IMR-90 (cell line): ENCODE measurements at regions not wholly inside any gene's neighbourhood (a gene's known extent, or its start where the extent isn't known, plus 50 kb on each side); places are given as distances from the start of the nearest gene placed in this dataset.

Experiments used
- ATAC-seq: fragments of 200-7000 bp; cut with Tn5 transposase; 2 replicates; pipeline ENCODE4 v1.9.1; 2020; ENCODE audit warnings: low read depth, mild to moderate bottlenecking, moderate library complexity
- BruUV-seq: library from RNA; stranded (reverse); fragments of 400-500 nt; replicated peaks from 2 replicates; lab custom pipeline; 2021; lab: Mats Ljungman, UMichigan
- CTCF ChIA-PET: fragments of 300-600 bp; formaldehyde crosslinking; extraction: SDS; loops from one replicate; lab custom pipeline; 2021; ENCODE audit warnings: antibody characterized with exemption; lab: Yijun Ruan, JAX
- POLR2A ChIA-PET: fragments of 300-600 bp; sonication (Branson Sonifier 250); formaldehyde crosslinking; loops from one replicate; lab custom pipeline; 2022; ENCODE audit warnings: antibody characterized with exemption; ENCODE audit not compliant: unreplicated experiment; lab: Charles Lee
- DNase-seq: peaks from one replicate; pipeline ENCODE4 v3.0.0; 2013
- H2AFZ ChIP-seq: replicated peaks from 2 replicates; pipeline ENCODE3; 2013; ENCODE audit warnings: low read length, mild to moderate bottlenecking; ENCODE audit not compliant: poor library complexity
- H2AK5ac ChIP-seq: 2 replicates; pipeline ENCODE4 v1.6.1; 2013; ENCODE audit warnings: low read depth, low read length, inconsistent platforms
- H2AK9ac ChIP-seq: replicated peaks from 2 replicates; pipeline ENCODE3; 2013; ENCODE audit warnings: mild to moderate bottlenecking, low read depth, low read length, moderate library complexity; ENCODE audit not compliant: poor library complexity
- H2BK120ac ChIP-seq: 2 replicates; pipeline ENCODE4 v1.6.1; 2013; ENCODE audit warnings: low read depth, low read length, inconsistent platforms
- H2BK15ac ChIP-seq: 3 replicates; pipeline ENCODE4 v1.6.1; 2013; ENCODE audit warnings: low read depth, low read length, inconsistent platforms
- H2BK20ac ChIP-seq: 2 replicates; pipeline ENCODE4 v1.6.1; 2013; ENCODE audit warnings: low read depth, mild to moderate bottlenecking, inconsistent platforms, low read length, moderate library complexity
- H2BK5ac ChIP-seq: 2 replicates; pipeline ENCODE4 v1.6.1; 2013; ENCODE audit warnings: mild to moderate bottlenecking, low read depth, low read length, inconsistent platforms; ENCODE audit not compliant: poor library complexity, severe bottlenecking
- H3K14ac ChIP-seq: replicated peaks from 2 replicates; pipeline ENCODE4 v1.6.1; 2013; ENCODE audit warnings: low read depth, low read length, inconsistent platforms
- H3K18ac ChIP-seq: 2 replicates; pipeline ENCODE4 v1.6.1; 2013; ENCODE audit warnings: low read depth, low read length, control low read depth
- H3K23ac ChIP-seq: 2 replicates; pipeline ENCODE4 v1.6.1; 2013; ENCODE audit warnings: low read depth, low read length, inconsistent platforms
- H3K27ac ChIP-seq: 2 replicates; pipeline ENCODE4 v1.5.1; 2013; ENCODE audit warnings: mild to moderate bottlenecking, control low read depth, low read length; ENCODE audit not compliant: insufficient read depth
- H3K27me3 ChIP-seq: 2 replicates; pipeline ENCODE4 v1.6.1; 2013; ENCODE audit warnings: low read length; ENCODE audit not compliant: control insufficient read depth, insufficient read depth
- H3K36me3 ChIP-seq: 2 replicates; pipeline ENCODE4 v1.6.1; 2013; ENCODE audit warnings: low read length, mixed read lengths; ENCODE audit not compliant: control insufficient read depth, insufficient read depth
- H3K4ac ChIP-seq: 2 replicates; pipeline ENCODE4 v1.6.1; 2013; ENCODE audit warnings: low read depth, low read length, inconsistent platforms
- H3K4me1 ChIP-seq: 2 replicates; pipeline ENCODE4 v1.6.1; 2013; ENCODE audit warnings: low read length, mixed read lengths; ENCODE audit not compliant: control insufficient read depth, insufficient read depth
- H3K4me2 ChIP-seq: 2 replicates; pipeline ENCODE4 v1.6.1; 2013; ENCODE audit warnings: low read depth, mild to moderate bottlenecking, control low read depth, low read length, moderate library complexity
- H3K4me3 ChIP-seq: 2 replicates; pipeline ENCODE4 v1.5.1; 2013; ENCODE audit warnings: low read depth, mild to moderate bottlenecking, control low read depth, low read length, moderate library complexity; ENCODE audit not compliant: insufficient read depth
- H3K56ac ChIP-seq: 2 replicates; pipeline ENCODE4 v1.6.1; 2013; ENCODE audit warnings: low read length, inconsistent platforms; ENCODE audit not compliant: insufficient read depth; ENCODE audit errors: extremely low read depth
- H3K79me1 ChIP-seq, 2 experiments: 2 replicates each; pipeline ENCODE4 v1.6.1; 2013; ENCODE audit warnings: low read length in 2 of 2, inconsistent platforms in 1 of 2, low read depth in 1 of 2
- H3K9ac ChIP-seq: 2 replicates; pipeline ENCODE4 v1.6.1; 2013; ENCODE audit warnings: low read depth, low read length, control low read depth
- H3K9me1 ChIP-seq: 2 replicates; pipeline ENCODE4 v1.6.1; 2013; ENCODE audit warnings: low read length, inconsistent platforms; ENCODE audit not compliant: insufficient read depth
- H3K9me3 ChIP-seq: 2 replicates; pipeline ENCODE4 v1.6.1; 2013; ENCODE audit warnings: low read length; ENCODE audit not compliant: control insufficient read depth, insufficient read depth
- H4K20me1 ChIP-seq: 2 replicates; pipeline ENCODE4 v1.6.1; 2013; ENCODE audit warnings: low read length, inconsistent platforms; ENCODE audit not compliant: insufficient read depth
- H4K5ac ChIP-seq: 2 replicates; pipeline ENCODE4 v1.6.1; 2013; ENCODE audit warnings: mild to moderate bottlenecking, low read depth, low read length, control low read depth
- H4K8ac ChIP-seq, 2 experiments: 2 replicates each; pipeline ENCODE4 v1.6.1; 2013; ENCODE audit warnings: low read depth in 2 of 2, low read length in 2 of 2, control low read depth in 1 of 2, inconsistent platforms in 1 of 2
- H4K91ac ChIP-seq: 2 replicates; pipeline ENCODE4 v1.6.1; 2013; ENCODE audit warnings: low read depth, low read length, inconsistent platforms; ENCODE audit not compliant: insufficient read depth
- CEBPB ChIP-seq: IDR thresholded peaks from 2 replicates; pipeline ENCODE4 v1.6.1; 2012; ENCODE audit warnings: low read depth, low read length, improper control_type of control experiment
- ELK1 ChIP-seq: fragments of 150-350 bp; IDR thresholded peaks from 2 replicates; pipeline ENCODE4 v1.6.1; 2016; ENCODE audit warnings: low read depth, mild to moderate bottlenecking, low read length, moderate library complexity, borderline replicate concordance
- FOS ChIP-seq: fragments of 150-350 bp; IDR thresholded peaks from 2 replicates; pipeline ENCODE4 v1.6.1; 2016; ENCODE audit warnings: low read depth, low read length
- MAFK ChIP-seq: IDR thresholded peaks from 2 replicates; pipeline ENCODE4 v1.6.1; 2012; ENCODE audit warnings: low read depth, low read length, improper control_type of control experiment
- MAZ ChIP-seq: IDR thresholded peaks from 2 replicates; pipeline ENCODE4 v1.6.1; 2012; ENCODE audit warnings: low read depth, mild to moderate bottlenecking, low read length, improper control_type of control experiment, moderate library complexity, borderline replicate concordance
- MXI1 ChIP-seq: IDR thresholded peaks from 2 replicates; pipeline ENCODE4 v1.6.1; 2012; ENCODE audit warnings: low read depth, mild to moderate bottlenecking, low read length, moderate library complexity, borderline replicate concordance
- NFE2L2 ChIP-seq: fragments of 150-350 bp; IDR thresholded peaks from 2 replicates; pipeline ENCODE4 v1.6.1; 2016; ENCODE audit warnings: low read depth, mild to moderate bottlenecking, low read length
- POLR2A ChIP-seq: IDR thresholded peaks from 2 replicates; pipeline ENCODE4 v1.6.1; 2012; ENCODE audit warnings: mild to moderate bottlenecking, low read depth, low read length
- RCOR1 ChIP-seq: IDR thresholded peaks from 2 replicates; pipeline ENCODE4 v1.6.1; 2012; ENCODE audit warnings: mild to moderate bottlenecking, low read length, improper control_type of control experiment; ENCODE audit not compliant: insufficient replicate concordance
- RFX5 ChIP-seq: IDR thresholded peaks from 2 replicates; pipeline ENCODE4 v1.8.0; 2012; ENCODE audit warnings: low read depth, mild to moderate bottlenecking, low read length, moderate library complexity
- SMC3 ChIP-seq: fragments of 150-350 bp; IDR thresholded peaks from 2 replicates; pipeline ENCODE4 v1.6.1; 2016; ENCODE audit warnings: low read depth, mild to moderate bottlenecking, antibody characterized with exemption, low read length, moderate library complexity
- WGBS, 2 experiments: methylation state at CpG; one replicate each; pipeline versions ENCODE4 v1.1.5 to v1.1.7; 2013; ENCODE audit warnings: missing lambda C conversion rate in 2 of 2; ENCODE audit not compliant: insufficient read length in 1 of 2; ENCODE audit errors: extremely low coverage in 2 of 2; 5-methylcytosine and 5-hydroxymethylcytosine counted together
- dilution Hi-C: fragments of 300-500 bp; cut with HindIII; formaldehyde crosslinking; loops from one replicate; pipeline ENCODE4 v1.14.3; 2018; ENCODE audit warnings: low sequenced_read_pairs; ENCODE audit not compliant: unreplicated experiment
- in situ Hi-C: fragments of 300-500 bp; cut with MboI; formaldehyde crosslinking; loops from 3 replicates; pipeline ENCODE4 v1.14.3; 2019; ENCODE audit warnings: low sequenced_read_pairs, inconsistent platforms, mixed read lengths
- intact Hi-C: fragments of 100-400 bp; cut with micrococcal nuclease; formaldehyde crosslinking; loops from 2 replicates; pipeline ENCODE4 v1.10.0; 2022

GRCh38 chr7:42734568-42734967 is 177.3 kb downstream of the C7orf25 start:
- ATAC-seq (no peak), DNase-seq (peak; percentile 1)
- H3K4me3 ChIP-seq: no peak overlapping the region
- no peak overlapping the region for H3K4me2 ChIP-seq
- dilution Hi-C loops (no loop called here), intact Hi-C loops (no loop called here), in situ Hi-C loops (no loop called here)
- H4K5ac ChIP-seq: no peak overlapping the region
- no peak overlapping the region for H2AFZ ChIP-seq
- BruUV-seq: no TSS peak
- H2BK120ac ChIP-seq: no peak overlapping the region
- no peak overlapping the region for H3K27ac ChIP-seq
- H3K23ac ChIP-seq: no peak overlapping the region
- no CpG with 5 or more reads among the region's 2 CpGs for WGBS, 2 experiments
- H3K4ac ChIP-seq: no peak overlapping the region
- TF ChIP-seq POLR2A (no peak), FOS (no peak), NFE2L2 (no peak), RFX5 (no peak), MAFK (no peak), RCOR1 (no peak), MAZ (no peak), MXI1 (no peak), CEBPB (no peak), ELK1 (no peak), SMC3 (no peak)
- H3K4me1 ChIP-seq: no peaks in the 10 kb centered on the region
- H2BK15ac ChIP-seq: no peak overlapping the region
- POLR2A ChIA-PET: no interaction called here
- no peak overlapping the region for H3K56ac ChIP-seq
- H2BK20ac ChIP-seq: no peak overlapping the region
- H3K9me1 ChIP-seq: no peaks in the 10 kb centered on the region
- H3K27me3 ChIP-seq: no peaks in the 10 kb centered on the region
- H3K14ac ChIP-seq: no peak overlapping the region
- no peak overlapping the region for H2AK5ac ChIP-seq
- no peak overlapping the region for H3K18ac ChIP-seq
- CTCF ChIA-PET: no interaction called here
- no peaks in the 10 kb centered on the region for H3K36me3 ChIP-seq
- no peak overlapping the region for H2BK5ac ChIP-seq
- H3K9me3 ChIP-seq: no peaks in the 10 kb centered on the region
- H4K91ac ChIP-seq: no peak overlapping the region
- H4K8ac ChIP-seq: no peak overlapping the region
- no peaks in the 10 kb centered on the region for H4K20me1 ChIP-seq
- no peak overlapping the region for H3K9ac ChIP-seq
- no peaks in the 10 kb centered on the region for H3K79me1 ChIP-seq
- no peak overlapping the region for H2AK9ac ChIP-seq
